HEK293T (cell line): ENCODE measurements at regions not wholly inside any gene's neighbourhood (a gene's known extent, or its start where the extent isn't known, plus 50 kb on each side); places are given as distances from the start of the nearest gene placed in this dataset.

Experiments used
- CTCF ChIA-PET: fragments of 350-600 bp; formaldehyde crosslinking; extraction: SDS; loops from one replicate; lab custom pipeline; 2021; ENCODE audit warnings: antibody characterized with exemption, inconsistent platforms; lab: Yijun Ruan, JAX
- POLR2A ChIA-PET: fragments of 350-600 bp; formaldehyde crosslinking; extraction: SDS; loops from one replicate; lab custom pipeline; 2020; ENCODE audit warnings: antibody characterized with exemption, inconsistent platforms; lab: Yijun Ruan, JAX
- DNase-seq: peaks from one replicate; pipeline ENCODE4 v3.0.0; 2012; ENCODE audit warnings: mixed read lengths; ENCODE audit errors: extremely low spot score
- ARNT ChIP-seq: fragments of 450-650 bp; IDR thresholded peaks from 2 replicates; pipeline ENCODE4 v1.6.1; 2017; ENCODE audit warnings: mild to moderate bottlenecking
- BHLHE40 ChIP-seq: fragments of 450-650 bp; IDR thresholded peaks from 2 replicates; pipeline ENCODE4 v1.6.1; 2016; ENCODE audit warnings: mild to moderate bottlenecking, moderate library complexity, borderline replicate concordance
- CTBP1 ChIP-seq: fragments of 450-650 bp; IDR thresholded peaks from 2 replicates; pipeline ENCODE4 v1.6.1; 2016; ENCODE audit warnings: borderline replicate concordance
- ELF4 ChIP-seq: fragments of 450-650 bp; IDR thresholded peaks from 2 replicates; pipeline ENCODE4 v1.6.1; 2017; ENCODE audit warnings: antibody characterized with exemption
- FOXA1 ChIP-seq: fragments of 450-650 bp; IDR thresholded peaks from 2 replicates; pipeline ENCODE4 v1.6.1; 2016; ENCODE audit warnings: mild to moderate bottlenecking
- FOXK2 ChIP-seq: fragments of 450-650 bp; IDR thresholded peaks from 2 replicates; pipeline ENCODE4 v1.6.1; 2016; ENCODE audit warnings: mild to moderate bottlenecking
- FOXM1 ChIP-seq: fragments of 450-650 bp; IDR thresholded peaks from 2 replicates; pipeline ENCODE4 v1.6.1; 2017; ENCODE audit warnings: mild to moderate bottlenecking, borderline replicate concordance
- HDGF ChIP-seq: fragments of 450-650 bp; IDR thresholded peaks from 2 replicates; pipeline ENCODE4 v1.6.1; 2017; ENCODE audit warnings: antibody characterized with exemption, borderline replicate concordance
- L3MBTL2 ChIP-seq: fragments of 450-650 bp; conservative IDR thresholded peaks from 2 replicates; pipeline ENCODE4 v1.6.1; 2016; ENCODE audit warnings: mild to moderate bottlenecking
- LEF1 ChIP-seq: fragments of 450-650 bp; IDR thresholded peaks from 2 replicates; pipeline ENCODE4 v1.6.1; 2017; ENCODE audit warnings: mild to moderate bottlenecking, borderline replicate concordance
- NFRKB ChIP-seq: fragments of 450-650 bp; IDR thresholded peaks from 2 replicates; pipeline ENCODE4 v1.6.1; 2016; ENCODE audit warnings: mild to moderate bottlenecking, moderate library complexity
- PKNOX1 ChIP-seq: fragments of 450-650 bp; IDR thresholded peaks from 2 replicates; pipeline ENCODE4 v1.6.1; 2016
- SP1 ChIP-seq: fragments of 450-650 bp; IDR thresholded peaks from 2 replicates; pipeline ENCODE4 v1.6.1; 2017
- SUZ12 ChIP-seq: fragments of 450-650 bp; IDR thresholded peaks from 2 replicates; pipeline ENCODE4 v1.6.1; 2016; ENCODE audit warnings: mild to moderate bottlenecking
- TARDBP ChIP-seq: fragments of 450-650 bp; IDR thresholded peaks from 2 replicates; pipeline ENCODE4 v1.6.1; 2016
- ZNF384 ChIP-seq: fragments of 450-650 bp; IDR thresholded peaks from 2 replicates; pipeline ENCODE4 v1.6.1; 2016

- TF ChIP-seq NFRKB (no peak), BHLHE40 (no peak), SP1 (no peak), TARDBP (no peak), ELF4 (no peak), ZNF384 (no peak), LEF1 (no peak), PKNOX1 (no peak), HDGF (no peak), L3MBTL2 (no peak), CTBP1 (no peak), FOXM1 (no peak), SUZ12 (no peak), ARNT (no peak), FOXK2 (no peak)
- POLR2A ChIA-PET, result no interaction called here
- CTCF ChIA-PET, result no interaction called here
- no peak for DNase-seq
These were observed 278.9 kb downstream of the PIK3C3 start for GRCh38 chr18:42233908-42234307.

- DNase-seq, result no peak
- ChIA-PET CTCF (no interaction called here), POLR2A (no interaction called here)
- no peak for TF ChIP-seq ELF4
- TF ChIP-seq BHLHE40, result no peak
- no peak for TF ChIP-seq FOXM1
- TF ChIP-seq TARDBP, result no peak
These were observed 287.7 kb downstream of the PIK3C3 start for GRCh38 chr18:42242758-42243157.

GRCh38 chr18:42245137-42245536 lies 290.1 kb downstream of the PIK3C3 start:
- ChIA-PET CTCF (no interaction called here), POLR2A (no interaction called here)
- no peak for DNase-seq
- TF ChIP-seq FOXK2, result no peak
- TF ChIP-seq SP1, result no peak
- no peak for TF ChIP-seq NFRKB
- no peak for TF ChIP-seq BHLHE40
- TF ChIP-seq SUZ12, result no peak
- no peak for TF ChIP-seq TARDBP
- TF ChIP-seq LEF1, result no peak
- no peak for TF ChIP-seq L3MBTL2
- no peak for TF ChIP-seq FOXA1
- TF ChIP-seq PKNOX1, result no peak

- no peak for TF ChIP-seq ELF4
- TF ChIP-seq HDGF, result no peak
- TF ChIP-seq ZNF384, result no peak
- TF ChIP-seq FOXK2, result no peak
- no peak for TF ChIP-seq BHLHE40
- TF ChIP-seq NFRKB, result no peak
- TF ChIP-seq SUZ12, result no peak
- TF ChIP-seq TARDBP, result no peak
- TF ChIP-seq LEF1, result no peak
- TF ChIP-seq SP1, result no peak
- no peak for TF ChIP-seq FOXM1
- TF ChIP-seq ARNT, result no peak
- no peak for TF ChIP-seq CTBP1
- no peak for TF ChIP-seq L3MBTL2
- no peak for TF ChIP-seq FOXA1
- no peak for TF ChIP-seq PKNOX1
- DNase-seq, result no peak
- CTCF ChIA-PET, result no interaction called here
- POLR2A ChIA-PET, result no interaction called here
These were observed 301.1 kb downstream of the PIK3C3 start for GRCh38 chr18:42255908-42256765.

GRCh38 chr18:42258301-42258965 lies 303.4 kb downstream of the PIK3C3 start:
- ChIA-PET CTCF (no interaction called here), POLR2A (no interaction called here)
- no peak for DNase-seq
- no peak for TF ChIP-seq LEF1
- TF ChIP-seq FOXM1, result no peak
- no peak for TF ChIP-seq ZNF384
- TF ChIP-seq HDGF, result no peak
- no peak for TF ChIP-seq PKNOX1
- no peak for TF ChIP-seq TARDBP
- no peak for TF ChIP-seq FOXK2
- TF ChIP-seq BHLHE40, result no peak

- TF ChIP-seq CTBP1, result no peak
- TF ChIP-seq ARNT, result no peak
- TF ChIP-seq FOXK2, result no peak
- ChIA-PET CTCF (interaction anchor here (0.6 kb wide), 1 partner anchor 1159 kb away, joined by 3 read pairs; no protein-coding TSS in a partner anchor), POLR2A (no interaction called here)
- no peak for DNase-seq
These were observed 306.7 kb downstream of the PIK3C3 start for GRCh38 chr18:42261731-42262130.
